Keratinocyte (primary cell): ENCODE measurements at regions not wholly inside any gene's neighbourhood (a gene's known extent, or its start where the extent isn't known, plus 50 kb on each side); places are given as distances from the start of the nearest gene placed in this dataset.

Source experiments
- DNase-seq: peaks from one replicate; pipeline ENCODE4 v3.0.0-alpha.2; 2011; ENCODE audit warnings: low read depth, missing footprints, low spot score
- FAIRE-seq: peaks from 2 replicates; lab custom pipeline; 2011; peaks lifted over from hg19 to GRCh38; lab: Jason Lieb, UNC
- H2AFZ ChIP-seq: 2 replicates; pipeline ENCODE4 v1.6.0; 2012; ENCODE audit warnings: low read length, control low read depth, inconsistent platforms; ENCODE audit not compliant: control insufficient read depth
- H3K27ac ChIP-seq: 2 replicates; pipeline ENCODE4 v1.5.1; 2011; ENCODE audit warnings: low read length; ENCODE audit not compliant: control insufficient read depth, insufficient read depth
- H3K27me3 ChIP-seq: 3 replicates; pipeline ENCODE4 v1.6.0; 2011; ENCODE audit warnings: low read length; ENCODE audit not compliant: control insufficient read depth, insufficient read depth; ENCODE audit errors: extremely low read depth
- H3K36me3 ChIP-seq, 2 experiments: 2 replicates in 1 of 2; 3 replicates in 1 of 2; pipeline ENCODE4 v1.5.1; 2011; ENCODE audit warnings: low read length in 2 of 2, mild to moderate bottlenecking in 1 of 2; ENCODE audit not compliant: control insufficient read depth in 2 of 2, insufficient read depth in 2 of 2; ENCODE audit errors: extremely low read depth in 1 of 2
- H3K4me1 ChIP-seq: 3 replicates; pipeline ENCODE4 v1.5.1; 2011; ENCODE audit warnings: low read length; ENCODE audit not compliant: control insufficient read depth, insufficient read depth; ENCODE audit errors: extremely low read depth
- H3K4me2 ChIP-seq: 3 replicates; pipeline ENCODE4 v1.6.0; 2011; ENCODE audit warnings: low read depth, low read length; ENCODE audit not compliant: control insufficient read depth, insufficient read depth; ENCODE audit errors: extremely low read depth
- H3K4me3 ChIP-seq, 3 experiments: fragments of 200-600 bp in 1 of 3; sonication (generic) in 1 of 3; 2 replicates in 2 of 3; 3 replicates in 1 of 3; pipeline ENCODE4 v1.5.1; 2011 to 2016; ENCODE audit warnings: low read length in 3 of 3, mild to moderate bottlenecking in 3 of 3, control low read depth in 2 of 3, inconsistent platforms in 1 of 3, low read depth in 1 of 3, mixed read lengths in 1 of 3, mixed run types in 1 of 3, moderate library complexity in 1 of 3; ENCODE audit not compliant: control insufficient read depth in 2 of 3, insufficient read depth in 2 of 3; ENCODE audit errors: extremely low read depth in 1 of 3
- H3K79me2 ChIP-seq: 2 replicates; pipeline ENCODE4 v1.6.0; 2012; ENCODE audit warnings: low read length; ENCODE audit not compliant: control insufficient read depth, insufficient read depth
- H3K9ac ChIP-seq: 3 replicates; pipeline ENCODE4 v1.6.0; 2011; ENCODE audit warnings: low read length; ENCODE audit not compliant: control insufficient read depth, insufficient read depth; ENCODE audit errors: extremely low read depth
- H3K9me1 ChIP-seq: 3 replicates; pipeline ENCODE4 v1.6.0; 2011; ENCODE audit warnings: low read length; ENCODE audit not compliant: control insufficient read depth, insufficient read depth; ENCODE audit errors: extremely low read depth
- H3K9me3 ChIP-seq: 2 replicates; pipeline ENCODE4 v1.5.1; 2012; ENCODE audit warnings: low read depth, low read length; ENCODE audit not compliant: control insufficient read depth
- H4K20me1 ChIP-seq: 3 replicates; pipeline ENCODE4 v1.6.0; 2011; ENCODE audit warnings: low read length; ENCODE audit not compliant: control insufficient read depth, insufficient read depth; ENCODE audit errors: extremely low read depth
- EZH2 ChIP-seq: IDR thresholded peaks from one replicate; pipeline ENCODE4 v1.6.1; 2012; ENCODE audit warnings: inconsistent platforms, mild to moderate bottlenecking, low read length, moderate library complexity
- dilution Hi-C: fragments of 300-500 bp; cut with MboI; formaldehyde crosslinking; loops from one replicate; pipeline ENCODE4 v1.7.0; 2020; ENCODE audit warnings: low sequenced_read_pairs; ENCODE audit not compliant: extremely low pct_ligation_motif_present
- TF ChIP-seq, protein P1 (sequence below), 3 experiments: IDR thresholded peaks in 1 of 3; conservative IDR thresholded peaks in 1 of 3; optimal IDR thresholded peaks in 1 of 3; 2 replicates in 2 of 3; 3 replicates in 1 of 3; pipeline versions ENCODE3 to v1.5.1; 2011; ENCODE audit warnings: low read length in 3 of 3, mild to moderate bottlenecking in 3 of 3, moderate library complexity in 2 of 3, control low read depth in 1 of 3, inconsistent platforms in 1 of 3; ENCODE audit not compliant: insufficient read depth in 2 of 3; ENCODE audit errors: extremely low read depth in 1 of 3

DNA sequence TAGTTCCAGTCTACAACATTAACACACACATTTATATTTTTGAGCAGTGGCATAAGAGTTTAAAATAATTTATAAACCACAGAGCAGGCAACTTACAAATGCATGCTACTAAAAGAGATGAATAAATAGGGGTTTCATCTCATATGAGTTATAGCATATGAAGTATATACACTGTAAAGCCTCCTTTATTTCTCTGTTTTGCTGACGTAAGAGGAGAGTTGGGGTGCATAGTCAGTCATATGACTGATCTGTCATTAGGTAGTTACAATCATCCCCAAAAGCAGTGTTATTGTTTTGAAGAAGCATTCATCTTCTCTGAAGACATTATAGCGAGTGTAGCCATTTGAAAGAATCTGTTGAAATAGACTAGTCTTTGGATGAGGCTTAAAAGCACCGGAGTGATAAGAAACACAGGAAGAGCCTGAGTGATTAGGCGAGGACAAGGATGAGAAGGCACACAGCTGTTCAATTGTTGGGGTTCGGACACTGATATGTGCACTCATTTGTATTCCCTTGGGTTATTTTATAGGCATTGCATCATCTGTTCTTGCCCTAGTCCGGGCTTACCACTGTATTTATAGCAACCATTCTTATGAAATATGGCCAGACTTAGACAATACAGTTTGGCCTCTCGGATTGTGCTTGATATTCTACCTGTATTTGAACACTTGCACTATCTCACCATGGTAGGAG is 325.7 kb downstream of the SAMD5 start:
- H3K4me3 ChIP-seq, result no peak overlapping the region
- H3K9ac ChIP-seq, result no peak overlapping the region
- dilution Hi-C loops, result no loop called here
- no peaks in the 10 kb centered on the region for H3K36me3 ChIP-seq
- no peaks in the 10 kb centered on the region for H3K9me3 ChIP-seq
- no peaks in the 10 kb centered on the region for H3K27me3 ChIP-seq
- DNase-seq (no peak), FAIRE-seq (no peak)
- H3K9me1 ChIP-seq, result no peaks in the 10 kb centered on the region
- no peak overlapping the region for H3K27ac ChIP-seq
- no peaks in the 10 kb centered on the region for H4K20me1 ChIP-seq
- no peak overlapping the region for H3K4me2 ChIP-seq
- TF ChIP-seq EZH2, result no peak
- H3K79me2 ChIP-seq, result no peaks in the 10 kb centered on the region
- H3K4me1 ChIP-seq, result no peaks in the 10 kb centered on the region
- H2AFZ ChIP-seq, result no peak overlapping the region

DNA sequence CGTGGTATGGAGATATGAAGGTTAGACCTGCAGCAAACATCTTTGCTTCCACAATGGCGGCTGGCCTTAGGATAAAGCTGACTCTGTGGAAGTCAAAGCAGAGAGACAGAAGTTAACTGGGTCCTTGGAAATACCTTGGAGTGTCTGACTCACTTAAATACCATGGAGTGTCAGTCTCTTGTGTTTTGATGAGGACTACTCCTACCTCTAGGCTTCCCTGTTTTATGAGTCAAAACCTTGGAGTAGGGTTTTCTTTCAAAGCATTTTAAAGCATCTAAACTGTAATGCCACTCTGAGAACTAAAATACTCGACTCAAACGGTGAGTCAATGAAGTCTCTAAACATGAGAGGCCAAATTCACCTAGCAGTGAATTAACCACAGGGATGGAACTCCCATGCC is 329.1 kb downstream of the SAMD5 start:
- Histone ChIP-seq H3K4me2 (no peak overlapping the region), H3K27me3 (no peaks in the 10 kb centered on the region), H3K79me2 (no peaks in the 10 kb centered on the region), H3K27ac (no peak overlapping the region), H3K9me3 (no peaks in the 10 kb centered on the region), H3K9me1 (no peaks in the 10 kb centered on the region), H3K9ac (no peak overlapping the region), H3K36me3 (no peaks in the 10 kb centered on the region), H2AFZ (no peak overlapping the region), H3K4me1 (no peaks in the 10 kb centered on the region), H4K20me1 (no peaks in the 10 kb centered on the region), H3K4me3 (no peak overlapping the region)
- no peak for FAIRE-seq
- TF ChIP-seq EZH2, result no peak
- TF ChIP-seq, protein P1, sequence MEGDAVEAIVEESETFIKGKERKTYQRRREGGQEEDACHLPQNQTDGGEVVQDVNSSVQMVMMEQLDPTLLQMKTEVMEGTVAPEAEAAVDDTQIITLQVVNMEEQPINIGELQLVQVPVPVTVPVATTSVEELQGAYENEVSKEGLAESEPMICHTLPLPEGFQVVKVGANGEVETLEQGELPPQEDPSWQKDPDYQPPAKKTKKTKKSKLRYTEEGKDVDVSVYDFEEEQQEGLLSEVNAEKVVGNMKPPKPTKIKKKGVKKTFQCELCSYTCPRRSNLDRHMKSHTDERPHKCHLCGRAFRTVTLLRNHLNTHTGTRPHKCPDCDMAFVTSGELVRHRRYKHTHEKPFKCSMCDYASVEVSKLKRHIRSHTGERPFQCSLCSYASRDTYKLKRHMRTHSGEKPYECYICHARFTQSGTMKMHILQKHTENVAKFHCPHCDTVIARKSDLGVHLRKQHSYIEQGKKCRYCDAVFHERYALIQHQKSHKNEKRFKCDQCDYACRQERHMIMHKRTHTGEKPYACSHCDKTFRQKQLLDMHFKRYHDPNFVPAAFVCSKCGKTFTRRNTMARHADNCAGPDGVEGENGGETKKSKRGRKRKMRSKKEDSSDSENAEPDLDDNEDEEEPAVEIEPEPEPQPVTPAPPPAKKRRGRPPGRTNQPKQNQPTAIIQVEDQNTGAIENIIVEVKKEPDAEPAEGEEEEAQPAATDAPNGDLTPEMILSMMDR (optimal IDR thresholded peaks at IDR 0.05 in 1 of 3, IDR thresholded peaks at IDR 0.05 in 1 of 3, conservative IDR thresholded peaks at IDR 0.05 in 1 of 3; ENCODE audit: extremely low read depth in 1 of 3, insufficient read depth in 2 of 3, low read length in 3 of 3), result no peak
- DNase-seq, result no peak
- dilution Hi-C loops, result no loop called here
